Transverse colon (tissue), 4 donors: ENCODE measurements at regions not wholly inside any gene's neighbourhood (a gene's known extent, or its start where the extent isn't known, plus 50 kb on each side); places are given as distances from the start of the nearest gene placed in this dataset.

Source experiments
- DNase-seq: peaks from one replicate; pipeline ENCODE4 v3.0.0-alpha.2; 2019
- H3K27ac ChIP-seq, 4 donors: fragments of 200-600 bp; sonication (generic); 2 replicates each; pipeline ENCODE4 v1.5.1; 2016 to 2018; ENCODE audit warnings: inconsistent platforms in 4 of 4
- H3K27me3 ChIP-seq: fragments of 200-600 bp; sonication (generic); 2 replicates; pipeline ENCODE4 v1.5.1; 2017; ENCODE audit warnings: inconsistent platforms
- H3K36me3 ChIP-seq, 4 donors: fragments of 200-600 bp; sonication (generic); 2 replicates each; pipeline ENCODE4 v1.5.1; 2017 to 2019; ENCODE audit warnings: inconsistent platforms in 4 of 4
- H3K4me1 ChIP-seq, 4 donors: fragments of 200-600 bp; sonication (generic); 2 replicates each; pipeline ENCODE4 v1.5.1; 2017 to 2020; ENCODE audit warnings: inconsistent platforms in 4 of 4
- H3K4me3 ChIP-seq, 4 donors: fragments of 200-600 bp; sonication (generic); 1 replicate in 1 of 4; 2 replicates in 3 of 4; pipeline versions ENCODE4 v1.5.1 to v1.6.1; 2017 to 2019; ENCODE audit warnings: inconsistent platforms in 4 of 4
- H3K9me3 ChIP-seq, 2 donors: fragments of 200-600 bp; sonication (generic); 2 replicates each; pipeline ENCODE4 v1.5.1; 2017 to 2019; ENCODE audit warnings: inconsistent platforms in 2 of 2
- EP300 ChIP-seq: sonication (generic); formaldehyde crosslinking; IDR thresholded peaks from one replicate; pipeline ENCODE4 v1.6.1; 2017; ENCODE audit warnings: antibody characterized with exemption, low read depth
- POLR2A ChIP-seq: fragments of 450-650 bp; IDR thresholded peaks from one replicate; pipeline ENCODE4 v1.6.1; 2016; ENCODE audit warnings: antibody characterized with exemption, mild to moderate bottlenecking, moderate library complexity
- POLR2AphosphoS5 ChIP-seq, 3 donors: sonication (generic); formaldehyde crosslinking; IDR thresholded peaks; one replicate each; pipeline ENCODE4 v1.6.1; 2016; ENCODE audit warnings: antibody characterized with exemption in 3 of 3
- WGBS, 2 donors: methylation state at CpG; one replicate each; pipeline ENCODE4 v1.1.5; 2018; ENCODE audit warnings: low coverage in 1 of 2; 5-methylcytosine and 5-hydroxymethylcytosine counted together
- in situ Hi-C, 4 donors: fragments of 200-750 bp; cut with MboI; loops; one replicate each; pipeline versions ENCODE4 v1.15.0 to v1.15.1; 2017; ENCODE audit warnings: low sequenced_read_pairs in 3 of 4, low pct_ligation_motif_present in 1 of 4, low pct_unique_long_range_greater_than_20kb in 1 of 4
- intact Hi-C: fragments of 100-400 bp; cut with DNase I; formaldehyde crosslinking; loops from one replicate; pipeline ENCODE4 v1.15.1; 2023; ENCODE audit warnings: low total_unique reads
- TF ChIP-seq, protein P1 (sequence below), 5 experiments: fragments of 200-600 bp in 3 of 5; fragments of 450-650 bp in 2 of 5; sonication (generic) in 3 of 5; IDR thresholded peaks; 1 replicate in 2 of 5; 2 replicates in 3 of 5; pipeline ENCODE4 v1.5.1; 2016 to 2017; ENCODE audit warnings: antibody characterized with exemption in 5 of 5, inconsistent platforms in 3 of 5, mild to moderate bottlenecking in 2 of 5, moderate library complexity in 1 of 5

DNA sequence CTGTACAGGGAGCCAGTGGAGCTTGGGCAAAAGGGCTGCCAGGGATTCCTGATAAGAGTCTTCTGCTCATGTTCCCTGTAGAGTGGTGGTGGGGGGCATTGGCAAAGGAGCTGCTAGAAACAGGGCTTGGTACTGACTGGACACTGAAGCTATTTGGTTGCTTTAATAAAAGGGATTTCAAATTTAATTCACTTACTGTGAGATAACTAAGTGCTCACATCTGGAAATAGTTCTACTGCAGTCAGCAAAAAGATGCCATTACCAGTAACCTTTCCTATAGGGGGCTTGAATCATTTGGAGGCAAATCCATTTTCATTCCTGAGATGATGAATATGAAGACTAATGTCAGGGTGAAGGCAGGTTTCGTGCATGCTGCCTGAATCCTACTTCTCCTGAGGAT is 94.3 kb upstream of the DOCK10 start:
- no peak for TF ChIP-seq POLR2AphosphoS5 (IDR thresholded peaks at IDR 0.05)
- TF ChIP-seq EP300, result no peak
- TF ChIP-seq POLR2A, result no peak
- TF ChIP-seq, protein P1, sequence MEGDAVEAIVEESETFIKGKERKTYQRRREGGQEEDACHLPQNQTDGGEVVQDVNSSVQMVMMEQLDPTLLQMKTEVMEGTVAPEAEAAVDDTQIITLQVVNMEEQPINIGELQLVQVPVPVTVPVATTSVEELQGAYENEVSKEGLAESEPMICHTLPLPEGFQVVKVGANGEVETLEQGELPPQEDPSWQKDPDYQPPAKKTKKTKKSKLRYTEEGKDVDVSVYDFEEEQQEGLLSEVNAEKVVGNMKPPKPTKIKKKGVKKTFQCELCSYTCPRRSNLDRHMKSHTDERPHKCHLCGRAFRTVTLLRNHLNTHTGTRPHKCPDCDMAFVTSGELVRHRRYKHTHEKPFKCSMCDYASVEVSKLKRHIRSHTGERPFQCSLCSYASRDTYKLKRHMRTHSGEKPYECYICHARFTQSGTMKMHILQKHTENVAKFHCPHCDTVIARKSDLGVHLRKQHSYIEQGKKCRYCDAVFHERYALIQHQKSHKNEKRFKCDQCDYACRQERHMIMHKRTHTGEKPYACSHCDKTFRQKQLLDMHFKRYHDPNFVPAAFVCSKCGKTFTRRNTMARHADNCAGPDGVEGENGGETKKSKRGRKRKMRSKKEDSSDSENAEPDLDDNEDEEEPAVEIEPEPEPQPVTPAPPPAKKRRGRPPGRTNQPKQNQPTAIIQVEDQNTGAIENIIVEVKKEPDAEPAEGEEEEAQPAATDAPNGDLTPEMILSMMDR (IDR thresholded peaks at IDR 0.05), result no peak
- in situ Hi-C loops (no loop called here), intact Hi-C loops (no loop called here)
- Histone ChIP-seq H3K27ac (no peak overlapping the region), H3K4me1 (peaks cover 0 to 10% (median 2%) of the 10 kb centered on the region in 4 donors), H3K9me3 (no peaks in the 10 kb centered on the region), H3K27me3 (no peaks in the 10 kb centered on the region), H3K4me3 (no peak overlapping the region), H3K36me3 (no peaks in the 10 kb centered on the region)
- WGBS, 2 donors, result 67 to 79% methylated on average over 1 of the region's 1 CpG
- no peak for DNase-seq

DNA sequence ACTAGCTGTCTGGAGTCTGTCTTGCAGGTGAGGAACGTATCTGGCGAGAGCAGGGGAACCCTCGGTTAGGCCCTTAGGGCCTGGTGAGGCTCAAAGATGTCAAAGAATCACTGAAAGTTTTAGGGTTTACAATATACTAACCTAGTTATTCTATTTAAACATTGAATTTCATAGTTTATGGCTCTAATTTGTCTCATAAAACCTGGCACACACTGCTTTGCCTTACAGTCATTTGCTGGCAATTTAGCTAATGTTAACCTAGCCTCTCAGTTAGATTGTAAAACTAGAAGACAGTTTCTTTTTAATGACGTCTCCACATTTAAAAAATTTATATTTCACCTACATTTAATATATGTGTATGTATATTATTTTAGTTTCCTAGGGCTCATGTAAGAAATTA is 89.6 kb upstream of the DOCK10 start:
- Histone ChIP-seq H3K4me3 (no peak overlapping the region), H3K36me3 (no peaks in the 10 kb centered on the region), H3K9me3 (no peaks in the 10 kb centered on the region), H3K4me1 (peaks cover 0 to 13% (median 3%) of the 10 kb centered on the region in 4 donors), H3K27me3 (no peaks in the 10 kb centered on the region), H3K27ac (no peak overlapping the region)
- in situ Hi-C loops (no loop called here), intact Hi-C loops (no loop called here)
- DNase-seq, result no peak
- 21 to 63% methylated on average over 3 to 4 of the region's 4 CpGs for WGBS, 2 donors
- no peak for TF ChIP-seq POLR2A
- no peak for TF ChIP-seq EP300
- TF ChIP-seq, protein P1 (IDR thresholded peaks at IDR 0.05), result no peak
- TF ChIP-seq POLR2AphosphoS5 (IDR thresholded peaks at IDR 0.05), result no peak

DNA sequence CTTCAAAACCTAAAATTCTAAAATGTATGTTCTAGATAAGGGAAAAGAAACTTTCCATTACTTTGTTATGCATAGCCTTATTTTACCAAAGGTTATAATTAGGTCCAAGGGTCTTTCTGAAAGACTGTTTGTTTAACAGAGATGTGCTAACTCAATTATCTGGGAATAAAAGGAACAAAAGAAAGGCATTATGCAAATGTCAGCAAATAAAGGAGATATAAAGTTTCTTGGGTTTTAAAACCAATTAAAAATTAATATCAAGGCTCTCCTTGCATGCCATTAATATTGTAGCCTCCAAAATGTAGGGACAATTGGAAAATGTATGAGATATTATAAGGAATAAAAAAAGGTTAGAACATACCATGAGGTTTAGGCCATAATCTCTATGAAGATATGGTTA is 87.8 kb upstream of the DOCK10 start:
- intact Hi-C loops, result no loop called here
- TF ChIP-seq EP300 (no peak), POLR2A (no peak), POLR2AphosphoS5 (IDR thresholded peaks at IDR 0.05) (no peak)
- TF ChIP-seq, protein P1 (IDR thresholded peaks at IDR 0.05), result no peak
- Histone ChIP-seq H3K9me3 (no peaks in the 10 kb centered on the region), H3K36me3 (no peaks in the 10 kb centered on the region), H3K4me3 (no peak overlapping the region), H3K27ac (no peak overlapping the region), H3K27me3 (no peaks in the 10 kb centered on the region), H3K4me1 (peaks cover 0 to 13% (median 3%) of the 10 kb centered on the region in 4 donors)
- in situ Hi-C loops, result no loop called here
- no peak for DNase-seq

DNA sequence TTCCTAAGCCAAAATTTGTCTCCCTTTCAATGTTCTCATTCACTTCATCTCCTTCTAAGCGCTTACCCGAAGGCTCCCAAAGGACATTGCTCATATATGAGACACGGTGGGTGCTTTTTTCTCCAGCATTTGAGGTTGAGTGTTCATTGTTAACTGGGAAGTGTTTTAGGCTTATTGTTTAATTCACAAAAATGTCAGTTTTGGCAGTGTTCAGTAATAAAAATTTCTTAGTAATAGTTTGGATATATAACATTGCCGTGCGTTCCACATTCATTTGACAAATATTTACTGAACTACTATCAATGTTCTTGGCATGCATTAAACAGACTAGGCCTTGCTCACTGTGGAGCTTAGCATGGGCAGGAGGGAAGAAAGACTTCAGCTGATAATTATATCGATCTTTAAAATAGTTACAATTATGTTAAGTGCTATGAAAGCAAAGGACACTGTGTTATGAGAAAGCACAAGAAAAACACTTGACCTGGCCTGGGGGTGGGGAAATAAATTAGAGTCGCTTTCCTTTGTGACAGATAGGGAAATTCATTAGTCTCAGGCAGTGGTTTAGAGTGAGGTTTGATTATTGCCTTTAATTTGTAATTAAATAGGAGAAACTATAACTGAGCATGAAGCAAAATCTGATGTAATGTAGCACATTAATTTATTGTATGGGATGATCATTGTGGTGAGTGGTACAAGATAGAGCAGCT is 82.2 kb upstream of the DOCK10 start:
- H3K27me3 ChIP-seq, result no peaks in the 10 kb centered on the region
- no peak overlapping the region for H3K4me3 ChIP-seq
- no peak for TF ChIP-seq POLR2A
- H3K36me3 ChIP-seq, result no peaks in the 10 kb centered on the region
- WGBS, 2 donors, result 70% methylated on average over 6 to 7 of the region's 7 CpGs
- H3K27ac ChIP-seq, result no peak overlapping the region
- intact Hi-C loops, result no loop called here
- H3K9me3 ChIP-seq, result no peaks in the 10 kb centered on the region
- DNase-seq, result no peak
- in situ Hi-C loops, result loop anchor here in 3 of 4 donors (25.0 kb wide), 1 partner anchor 538 kb away; no protein-coding TSS in a partner anchor
- no peaks in the 10 kb centered on the region for H3K4me1 ChIP-seq
